AG04450 (cell line): ENCODE measurements at regions not wholly inside any gene's neighbourhood (a gene's known extent, or its start where the extent isn't known, plus 50 kb on each side); places are given as distances from the start of the nearest gene placed in this dataset.

Experiments
- CTCF ChIA-PET: fragments of 300-600, 350-600 bp; formaldehyde crosslinking; extraction: SDS; loops from one replicate; lab custom pipeline; 2022; ENCODE audit warnings: antibody characterized with exemption, inconsistent platforms; lab: Charles Lee
- POLR2A ChIA-PET: fragments of 350-600 bp; formaldehyde crosslinking; extraction: SDS; loops from one replicate; lab custom pipeline; 2021; ENCODE audit warnings: antibody characterized with exemption, inconsistent platforms; lab: Yijun Ruan, JAX
- DNase-seq: peaks from one replicate; pipeline ENCODE4 v3.0.0-alpha.2; 2011; ENCODE audit warnings: low read depth, low spot score
- H3K27ac ChIP-seq: one replicate; pipeline ENCODE4 v1.5.1; 2012; ENCODE audit warnings: low read depth, low read length, control low read depth
- H3K27me3 ChIP-seq: one replicate; pipeline ENCODE4 v1.6.0; 2012; ENCODE audit warnings: low read length; ENCODE audit not compliant: control insufficient read depth, insufficient read depth
- H3K4me3 ChIP-seq: 2 replicates; pipeline ENCODE4 v1.5.1; 2011; ENCODE audit warnings: mild to moderate bottlenecking, low read depth, low read length, control low read depth
- H3K9me3 ChIP-seq: 2 replicates; pipeline ENCODE4 v1.5.1; 2012; ENCODE audit warnings: low read length; ENCODE audit not compliant: control insufficient read depth, insufficient read depth
- CTCF ChIP-seq: IDR thresholded peaks from 2 replicates; pipeline ENCODE4 v1.5.1; 2011; ENCODE audit warnings: low read depth, low read length, control low read depth, inconsistent platforms

GRCh38 chr1:121586369-121587229 lies 401.8 kb downstream of the SRGAP2C start:
- no peaks in the 10 kb centered on the region; the same call in 1 of the 2 replicates for H3K9me3 ChIP-seq
- CTCF ChIA-PET = no interaction called here
- H3K27me3 ChIP-seq = no peaks in the 10 kb centered on the region
- no peak for TF ChIP-seq CTCF
- H3K27ac ChIP-seq = no peak overlapping the region
- no peak overlapping the region for H3K4me3 ChIP-seq
- DNase-seq = no peak
- POLR2A ChIA-PET = no interaction called here

GRCh38 chr1:121587230-121587569 lies 402.4 kb downstream of the SRGAP2C start:
- ChIA-PET CTCF (no interaction called here), POLR2A (no interaction called here)

GRCh38 chr1:121587777-121588176 lies 403.0 kb downstream of the SRGAP2C start:
- DNase-seq = no peak
- Histone ChIP-seq H3K27me3 (no peaks in the 10 kb centered on the region), H3K27ac (no peak overlapping the region), H3K4me3 (no peak overlapping the region), H3K9me3 (no peaks in the 10 kb centered on the region; the same call in 1 of the 2 replicates)
- CTCF ChIA-PET = no interaction called here
- no peak for TF ChIP-seq CTCF
- POLR2A ChIA-PET = no interaction called here

More at GRCh38 chr1:121587230-121587569, 402.4 kb downstream of the SRGAP2C start:
- H3K9me3 ChIP-seq = no peaks in the 10 kb centered on the region; the same call in 1 of the 2 replicates
- no peak for TF ChIP-seq CTCF
- H3K27me3 ChIP-seq = no peaks in the 10 kb centered on the region
- DNase-seq = no peak
- H3K27ac ChIP-seq = no peak overlapping the region
- H3K4me3 ChIP-seq = no peak overlapping the region

GRCh38 chr1:121594096-121594495 lies 409.3 kb downstream of the SRGAP2C start:
- POLR2A ChIA-PET = no interaction called here

More at GRCh38 chr1:121594096-121594495, 409.3 kb downstream of the SRGAP2C start:
- Histone ChIP-seq H3K9me3 (no peaks in the 10 kb centered on the region), H3K4me3 (no peak overlapping the region), H3K27ac (no peak overlapping the region), H3K27me3 (no peaks in the 10 kb centered on the region)
- CTCF ChIA-PET = no interaction called here
- no peak for TF ChIP-seq CTCF
- DNase-seq = no peak
